HG02852 (cell line): ENCODE measurements at regions not wholly inside any gene's neighbourhood (a gene's known extent, or its start where the extent isn't known, plus 50 kb on each side); places are given as distances from the start of the nearest gene placed in this dataset.
"Not testable (repeated sequence)": the region's sequence is repeated elsewhere in the genome, so short reads cannot be mapped to it uniquely, and the experiment has no call there.

Experiments
- ATAC-seq: cut with Tn5 transposase; IDR thresholded peaks from one replicate; pipeline ENCODE4 v1.9.1; 2021; ENCODE audit warnings: mild to moderate bottlenecking, moderate library complexity; ENCODE audit not compliant: unreplicated experiment

DNA sequence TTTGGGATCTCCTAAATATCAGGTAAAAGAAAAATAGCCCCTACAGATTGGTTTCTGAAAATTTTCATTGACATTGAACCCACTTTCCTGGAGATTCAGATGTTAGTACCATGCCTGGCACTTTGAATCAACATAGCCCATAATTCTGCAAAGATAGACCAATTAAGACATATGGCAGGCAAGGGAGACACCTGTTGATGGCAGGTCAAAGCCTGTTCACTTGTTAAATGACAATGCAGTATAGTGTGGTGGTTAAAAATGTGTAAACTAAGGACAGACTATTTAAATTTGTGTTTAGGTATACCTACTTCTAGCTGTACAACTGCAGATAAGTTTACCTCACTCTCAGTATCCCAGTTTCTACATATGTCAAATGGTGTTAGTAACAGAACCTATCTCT, 178.1 kb upstream of the MMADHC start:
- ATAC-seq, result no peak

DNA sequence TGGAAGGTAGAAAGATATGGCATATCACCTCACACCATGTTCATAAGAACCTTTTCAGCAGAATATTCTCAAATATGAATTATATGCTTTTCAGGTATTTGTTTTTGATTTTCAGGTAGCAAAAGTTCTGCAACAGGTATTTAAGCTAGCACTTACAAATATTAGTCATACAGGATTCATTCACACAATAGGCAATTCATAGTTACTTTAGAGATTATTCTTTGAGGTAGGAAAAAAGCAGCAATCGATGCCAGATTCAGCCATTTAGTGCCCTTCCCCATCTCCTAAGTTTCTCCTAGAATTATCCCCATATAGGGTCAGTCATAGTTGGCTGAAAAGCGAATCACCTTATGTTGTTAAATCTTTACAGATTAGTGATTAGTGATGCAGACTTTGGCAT, 177.4 kb upstream of the MMADHC start:
- no peak for ATAC-seq

DNA sequence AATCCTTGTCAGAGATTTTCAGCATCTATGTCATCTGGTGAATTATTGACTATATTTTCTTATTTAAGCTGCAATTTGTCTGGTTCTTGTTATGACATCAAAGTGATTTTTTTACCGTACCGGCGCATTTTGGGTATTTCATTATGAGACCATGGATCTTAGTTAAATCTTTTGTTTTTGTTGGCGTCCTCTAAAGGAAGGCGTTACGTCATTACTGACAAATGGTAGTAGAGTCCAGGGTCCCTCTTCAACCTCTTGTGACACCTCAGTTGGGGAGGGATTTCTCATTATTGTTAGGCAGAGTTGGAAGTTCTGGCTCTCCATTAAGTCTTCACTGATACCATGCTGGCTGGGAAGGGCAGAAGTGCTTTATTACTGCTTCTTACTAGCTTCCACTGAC, 175.8 kb upstream of the MMADHC start:
- no peak for ATAC-seq

DNA sequence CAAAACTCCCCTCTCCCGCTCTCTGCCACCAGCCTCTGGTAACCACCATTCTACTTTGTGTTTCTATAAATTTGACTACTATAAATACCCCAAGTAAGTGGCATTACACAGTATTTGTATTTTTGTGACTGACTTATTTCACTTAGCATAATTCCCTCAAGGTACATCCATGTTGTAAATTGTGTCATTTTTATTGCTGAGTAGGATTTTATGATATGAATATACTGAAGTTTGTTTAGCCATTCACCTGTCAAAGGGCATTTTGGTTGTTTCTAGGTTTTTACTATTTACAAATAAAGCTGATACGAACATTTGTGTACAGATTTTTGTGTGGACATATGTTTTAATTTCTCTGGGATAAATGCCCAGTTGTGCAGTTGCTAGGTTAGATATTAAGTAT, 174.0 kb upstream of the MMADHC start:
- ATAC-seq, result no peak

DNA sequence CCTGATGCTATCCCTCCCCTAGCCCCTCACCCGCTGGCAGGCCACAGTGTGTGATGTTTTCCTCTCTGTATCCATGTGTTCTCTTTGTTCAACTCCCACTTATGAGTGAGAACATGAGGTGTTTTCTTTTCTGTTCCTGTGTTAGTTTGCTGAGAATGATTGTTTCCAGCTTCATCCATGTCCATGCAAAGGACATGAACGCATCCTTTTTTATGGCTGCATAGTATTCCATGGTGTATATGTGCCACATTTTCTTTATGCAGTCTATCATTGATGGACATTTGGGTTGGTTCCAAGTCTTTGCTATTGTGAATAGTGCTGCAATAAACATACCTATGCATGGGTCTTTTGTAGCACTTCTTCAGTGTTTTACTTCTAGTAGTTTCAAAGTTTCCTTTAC, 171.8 kb upstream of the MMADHC start:
- ATAC-seq, result not testable (repeated sequence)

DNA sequence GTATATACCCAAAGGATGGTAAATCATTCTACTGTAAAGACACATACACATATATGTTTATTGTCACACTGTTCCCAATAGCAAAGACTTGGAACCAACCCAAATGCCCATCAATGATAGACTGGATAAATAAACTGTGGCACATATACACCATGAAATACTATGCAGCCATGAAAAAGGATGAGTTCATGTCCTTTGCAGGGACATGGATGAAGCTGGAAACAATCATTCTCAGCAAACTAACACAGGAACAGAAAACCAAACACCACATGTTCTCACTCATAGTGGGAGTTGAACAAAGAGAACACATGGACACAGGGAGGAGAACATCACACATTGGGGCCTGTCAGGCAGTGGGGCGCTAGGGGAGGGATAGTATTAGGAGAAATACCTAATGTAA, 167.1 kb upstream of the MMADHC start:
- ATAC-seq, result not testable (repeated sequence)

DNA sequence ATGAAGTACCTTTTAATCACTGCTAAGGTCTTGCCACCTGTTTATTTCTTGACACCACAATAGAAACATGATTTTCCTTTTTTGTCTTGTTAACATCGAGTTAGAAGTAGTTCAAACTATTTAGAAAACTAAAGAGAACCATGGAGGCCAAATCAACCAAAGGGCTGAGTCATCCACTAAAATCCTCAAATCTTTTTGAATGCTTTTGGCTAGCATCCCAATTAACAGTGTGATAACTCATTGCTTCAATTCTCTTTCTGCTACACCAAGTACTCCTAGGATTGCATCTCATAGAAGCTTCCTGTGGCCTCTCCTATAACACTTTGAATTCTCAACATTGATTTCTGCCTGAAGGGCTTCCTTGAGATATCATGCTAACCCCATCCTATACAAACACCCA, 159.9 kb upstream of the MMADHC start:
- ATAC-seq, result no peak

DNA sequence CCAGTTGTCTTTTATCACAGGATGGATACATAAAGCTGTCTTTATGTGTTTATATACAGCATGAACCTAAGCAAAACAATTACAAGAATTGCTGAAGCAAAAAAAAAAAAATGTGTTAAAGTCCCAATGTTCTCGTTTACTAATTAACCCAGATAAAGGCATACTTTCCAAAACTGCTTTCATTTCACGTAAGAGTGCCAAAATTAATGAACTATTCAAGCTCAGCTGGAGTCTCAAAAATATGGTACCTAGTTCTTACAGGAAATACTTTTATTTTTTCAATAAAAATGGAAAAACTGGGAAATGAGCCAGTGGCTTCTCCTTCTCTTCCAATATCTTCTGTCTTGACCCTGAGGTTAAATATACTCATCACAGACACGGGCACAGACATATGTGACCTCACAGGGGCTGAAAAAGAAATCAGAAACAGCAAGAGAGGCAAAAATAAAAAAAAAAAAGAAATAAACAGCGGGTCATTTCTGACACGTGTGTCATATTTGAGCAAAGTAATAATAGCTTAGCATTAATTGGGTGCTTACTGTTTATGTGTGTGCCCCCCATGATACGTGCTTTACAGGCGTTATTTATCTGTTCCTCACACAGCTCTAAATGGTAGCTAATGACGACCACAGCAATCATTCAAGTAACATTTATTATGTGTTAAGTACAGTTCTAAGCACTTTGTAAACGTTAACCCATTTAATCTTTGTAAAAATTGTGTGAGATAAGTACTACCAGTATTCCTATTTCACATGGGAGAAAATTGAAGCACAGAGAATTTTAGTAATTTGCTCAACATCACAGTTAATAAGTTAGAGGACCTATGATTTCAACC, 158.0 kb upstream of the MMADHC start:
- no peak for ATAC-seq

DNA sequence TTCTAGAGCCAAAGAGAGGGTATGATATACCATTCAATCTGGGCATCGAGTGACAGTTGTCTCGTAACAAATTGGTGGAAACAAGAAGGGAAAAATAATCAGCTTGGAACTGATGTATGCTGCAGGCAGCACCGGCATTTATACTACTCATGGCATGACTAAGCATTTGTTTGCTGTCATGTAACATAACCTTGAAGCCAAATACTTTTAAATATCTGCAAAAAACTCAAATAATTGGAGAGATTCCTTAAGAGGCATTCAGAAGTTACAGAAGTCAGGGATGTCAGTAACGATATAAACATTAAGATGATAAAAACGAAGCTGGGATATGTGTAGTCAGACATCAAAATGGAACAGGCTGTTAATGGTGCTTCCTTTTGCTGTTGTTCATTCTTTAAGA, 157.3 kb upstream of the MMADHC start:
- no peak for ATAC-seq

DNA sequence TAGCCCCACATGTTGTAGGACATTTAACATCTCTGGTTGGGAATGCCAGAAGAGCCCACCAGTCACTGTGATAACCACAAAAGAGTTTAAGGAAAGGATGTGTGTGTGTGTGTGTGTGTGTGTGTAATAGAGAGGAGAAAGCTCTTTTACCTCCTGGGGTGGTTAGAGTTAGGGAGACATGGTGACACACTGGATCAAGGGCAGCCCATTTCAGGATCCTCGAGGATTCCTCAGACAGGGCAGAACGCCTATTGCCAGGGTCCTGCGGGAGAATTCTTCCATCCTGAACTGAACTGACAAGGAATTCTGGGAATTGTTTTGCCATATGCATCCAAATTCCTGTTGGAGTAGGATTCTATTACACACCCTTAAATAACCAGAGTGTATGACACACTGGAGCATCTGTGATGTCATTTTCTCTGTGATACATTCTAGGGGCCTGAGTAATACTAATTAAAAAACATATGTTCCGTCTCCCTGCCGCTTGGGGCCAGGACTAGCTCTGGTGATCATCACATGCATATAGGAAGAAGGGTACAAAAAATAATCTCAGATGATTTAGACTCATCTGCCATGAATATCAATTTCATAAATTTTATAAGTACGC, 156.4 kb upstream of the MMADHC start:
- no peak for ATAC-seq

DNA sequence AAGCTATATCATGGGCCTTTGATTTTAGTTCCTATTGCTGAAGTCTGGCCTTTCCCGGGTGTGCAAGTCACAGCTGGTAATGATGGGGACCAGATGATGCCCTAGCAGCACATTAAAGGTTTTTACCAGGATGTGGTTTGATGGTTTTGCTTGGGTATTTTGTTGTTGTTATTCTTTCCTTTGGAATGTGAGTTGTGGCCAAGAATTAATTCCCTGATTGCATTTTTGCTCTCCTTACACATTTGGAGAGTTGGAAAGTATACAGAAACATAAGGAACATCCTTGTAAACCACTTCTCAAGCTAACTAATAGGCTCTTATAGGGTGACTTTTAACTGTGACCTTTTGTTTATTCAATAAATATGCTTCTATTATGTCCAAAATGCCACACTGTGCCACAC, 154.1 kb upstream of the MMADHC start:
- no peak for ATAC-seq

DNA sequence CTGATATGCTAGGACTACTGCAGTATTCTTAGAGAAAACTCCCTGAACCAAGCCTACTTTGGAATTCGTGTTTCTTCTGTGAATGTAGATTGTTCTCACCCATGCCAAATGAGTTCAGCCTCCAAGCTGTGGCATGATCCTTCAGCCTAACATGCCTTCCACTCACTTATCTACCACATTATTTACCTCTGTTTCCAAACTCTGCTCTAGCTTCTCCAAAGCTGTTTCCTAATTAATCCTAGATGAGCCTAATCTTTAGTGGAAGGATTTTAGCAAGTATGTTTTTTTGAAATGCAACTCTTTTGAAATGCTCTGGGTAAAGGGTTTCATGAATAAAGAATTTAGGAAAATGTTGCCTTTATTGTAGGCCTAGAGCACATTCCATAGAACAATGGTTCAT, 152.9 kb upstream of the MMADHC start:
- no peak for ATAC-seq

DNA sequence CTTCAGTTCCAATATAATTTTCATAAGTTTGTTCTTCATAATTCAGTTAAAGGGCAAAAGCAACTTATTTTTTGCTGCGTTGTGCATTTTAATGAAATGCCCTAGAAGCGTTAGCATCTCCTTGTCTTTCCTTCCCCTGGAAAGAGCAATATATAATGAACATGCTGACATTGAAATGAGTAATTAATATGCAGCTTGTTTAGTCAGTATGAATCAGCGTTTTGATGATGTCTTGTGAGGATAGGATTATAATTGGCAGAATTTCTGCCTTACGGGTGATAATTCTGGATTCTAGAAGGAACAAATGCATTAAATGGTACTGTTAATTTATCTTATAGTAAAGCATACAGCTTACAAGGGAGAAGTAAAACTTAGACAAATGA, 152.3 kb upstream of the MMADHC start:
- no peak for ATAC-seq

DNA sequence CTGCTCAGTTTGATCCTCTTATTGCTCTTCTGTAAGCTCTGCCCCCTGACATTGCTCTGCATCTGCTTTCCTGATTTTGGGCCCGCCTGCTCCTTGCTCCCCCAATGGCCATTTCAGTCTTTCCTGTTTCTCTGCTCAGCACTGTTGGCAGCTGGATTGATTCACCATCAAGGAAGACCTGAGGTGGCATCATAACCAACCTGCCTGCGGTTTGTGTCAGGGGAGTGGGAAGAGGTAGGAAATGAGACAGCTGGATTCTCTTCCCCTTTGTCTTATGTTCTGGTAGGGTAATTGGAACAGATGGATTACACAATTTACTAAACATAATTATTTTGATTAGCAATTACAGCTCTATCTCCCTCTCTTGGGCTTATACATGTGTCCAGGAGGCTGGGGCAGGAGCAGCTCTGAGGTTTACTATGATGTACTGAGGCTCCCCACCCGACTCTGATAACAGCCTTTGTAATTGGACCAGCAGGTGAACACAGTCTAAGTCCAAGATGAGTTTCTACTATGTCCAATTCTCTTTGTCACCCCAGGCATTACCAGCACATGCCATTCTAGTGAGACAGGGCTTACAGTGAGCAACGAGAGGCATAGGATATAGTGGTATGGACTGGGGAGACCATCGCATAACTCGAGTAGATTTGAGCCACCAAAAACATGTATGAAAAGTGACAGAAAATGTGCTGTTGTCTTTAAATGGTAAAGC, 151.8 kb upstream of the MMADHC start:
- ATAC-seq, result no peak

DNA sequence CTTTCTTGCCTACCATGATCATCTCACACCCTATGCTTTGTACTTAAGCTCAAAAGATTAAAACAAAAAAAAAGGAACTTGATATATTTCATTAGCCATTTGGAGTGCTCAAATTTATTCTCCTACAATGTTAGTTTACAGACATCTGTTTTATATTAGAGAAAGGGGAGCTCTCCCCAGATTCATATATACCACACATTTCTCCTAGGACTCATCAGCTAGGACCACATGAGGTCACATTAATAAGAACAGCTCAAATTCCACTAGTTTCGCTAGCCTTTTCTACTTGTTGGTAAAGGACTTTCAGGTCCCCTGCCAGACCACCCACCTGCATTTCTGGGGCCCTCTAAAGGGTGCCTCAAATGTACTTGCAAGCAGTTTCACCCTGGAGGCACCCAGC, 151.2 kb upstream of the MMADHC start:
- ATAC-seq, result no peak

DNA sequence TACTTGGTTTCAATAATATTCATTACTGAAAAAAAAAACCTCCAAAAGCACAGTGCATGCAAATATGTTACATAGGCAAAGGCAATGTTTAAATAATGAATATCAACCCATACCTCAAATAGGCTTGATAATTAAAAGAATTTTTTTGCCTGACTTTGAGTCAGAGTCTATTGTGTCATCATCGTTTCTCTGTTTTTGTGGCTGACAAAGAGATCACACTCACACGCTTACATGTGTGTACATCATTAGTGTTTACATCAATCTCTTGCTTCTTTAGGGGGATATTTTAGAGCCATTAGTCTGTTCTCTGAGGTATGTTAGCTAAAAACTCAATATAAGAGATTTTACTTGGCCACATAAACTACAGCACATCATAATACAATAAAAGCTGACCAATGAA, 150.3 kb upstream of the MMADHC start:
- ATAC-seq, result no peak

DNA sequence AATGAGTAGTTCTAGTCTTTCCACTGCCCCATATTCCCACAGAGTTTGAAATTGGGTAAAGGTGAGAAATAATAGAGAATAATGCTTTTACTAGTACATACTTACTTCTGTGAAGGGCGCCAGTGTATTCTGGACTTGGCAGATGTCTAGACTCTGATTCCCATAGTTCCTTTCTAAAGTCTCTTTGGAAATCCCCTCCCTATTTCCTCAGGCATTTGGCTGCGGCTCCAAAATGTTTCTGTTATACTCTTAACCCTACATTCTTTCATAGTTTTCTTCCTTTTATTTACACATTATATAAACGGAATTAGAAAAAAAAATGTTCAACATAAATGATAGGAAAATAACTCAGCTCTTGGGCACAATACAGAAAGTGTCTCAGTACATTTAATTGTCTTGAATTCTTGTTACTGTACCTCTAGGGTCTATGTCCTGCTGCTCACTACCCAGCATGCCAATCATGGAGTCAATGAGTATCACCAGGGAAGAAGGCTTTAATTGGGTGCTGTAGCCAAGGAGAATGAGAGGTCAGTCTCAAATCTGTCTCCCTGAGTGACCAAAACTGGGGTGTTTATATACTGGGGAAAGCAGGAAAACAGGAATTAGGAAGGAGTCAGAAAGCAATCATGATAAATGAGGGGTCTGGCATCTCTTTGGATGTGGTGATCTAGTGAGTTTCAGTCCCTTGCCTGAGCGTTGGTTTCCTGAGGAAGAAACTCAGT, 147.8 kb upstream of the MMADHC start:
- ATAC-seq, result no peak

DNA sequence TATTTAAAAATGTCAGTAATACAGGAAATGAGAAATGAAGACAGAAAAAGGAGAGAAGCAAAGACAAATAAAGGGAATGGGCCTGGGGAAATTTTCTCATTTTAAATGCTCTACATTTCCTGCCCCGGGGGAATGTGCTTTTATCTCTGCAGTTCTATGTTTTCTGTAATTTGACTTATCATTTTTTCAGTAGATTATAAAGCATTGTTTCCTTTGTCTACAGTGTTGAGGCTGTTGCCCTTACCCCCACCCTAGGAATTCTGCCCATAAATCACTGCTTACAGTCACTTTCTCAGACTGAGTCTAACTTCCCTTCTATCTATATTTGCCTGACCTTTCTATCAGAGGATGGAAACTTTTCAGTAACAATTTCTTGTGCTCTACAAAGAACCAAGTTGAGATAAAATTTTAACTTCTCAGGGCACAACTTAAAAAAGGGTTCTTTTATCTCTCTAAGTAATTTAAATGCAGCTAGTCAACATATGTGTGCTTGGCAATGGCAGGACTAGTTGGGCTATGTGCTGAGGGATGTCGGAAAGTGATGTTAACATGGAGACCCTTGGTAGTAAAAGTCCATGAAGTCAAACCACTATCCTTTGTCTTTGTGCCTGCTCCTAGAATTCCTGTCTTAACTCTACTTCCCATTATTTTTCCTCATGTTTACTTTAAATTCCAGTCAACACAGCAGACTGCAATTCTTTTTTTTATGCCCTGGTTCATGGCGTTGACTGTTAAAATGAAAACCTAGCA, 146.5 kb upstream of the MMADHC start:
- ATAC-seq, result no peak

DNA sequence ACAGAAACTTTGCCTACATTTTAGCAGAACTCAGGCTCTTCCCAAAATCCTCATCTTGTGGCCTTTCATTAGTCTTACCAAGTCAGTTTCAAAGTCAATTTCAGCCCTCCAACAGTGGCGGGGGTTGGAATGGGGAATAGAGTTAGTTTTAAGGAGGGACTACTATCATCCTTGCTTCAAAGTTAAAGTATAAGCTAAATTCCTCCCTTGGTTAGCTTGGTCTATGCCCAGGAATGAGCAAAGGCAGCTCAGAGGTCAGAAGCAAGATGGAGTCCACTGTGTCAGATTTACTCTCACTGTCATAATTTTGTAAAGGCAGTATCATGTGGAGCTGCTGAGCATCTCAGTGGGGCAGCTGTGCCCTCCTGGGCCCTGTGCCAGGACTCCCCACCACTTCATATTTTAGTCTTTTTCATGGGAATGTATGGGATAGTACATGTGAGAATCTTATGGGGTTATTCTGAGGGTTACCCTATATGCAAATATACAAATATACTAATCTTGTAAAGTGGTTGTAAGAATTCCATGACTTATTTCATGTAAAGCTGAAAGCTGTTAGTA, 145.2 kb upstream of the MMADHC start:
- ATAC-seq, result no peak

DNA sequence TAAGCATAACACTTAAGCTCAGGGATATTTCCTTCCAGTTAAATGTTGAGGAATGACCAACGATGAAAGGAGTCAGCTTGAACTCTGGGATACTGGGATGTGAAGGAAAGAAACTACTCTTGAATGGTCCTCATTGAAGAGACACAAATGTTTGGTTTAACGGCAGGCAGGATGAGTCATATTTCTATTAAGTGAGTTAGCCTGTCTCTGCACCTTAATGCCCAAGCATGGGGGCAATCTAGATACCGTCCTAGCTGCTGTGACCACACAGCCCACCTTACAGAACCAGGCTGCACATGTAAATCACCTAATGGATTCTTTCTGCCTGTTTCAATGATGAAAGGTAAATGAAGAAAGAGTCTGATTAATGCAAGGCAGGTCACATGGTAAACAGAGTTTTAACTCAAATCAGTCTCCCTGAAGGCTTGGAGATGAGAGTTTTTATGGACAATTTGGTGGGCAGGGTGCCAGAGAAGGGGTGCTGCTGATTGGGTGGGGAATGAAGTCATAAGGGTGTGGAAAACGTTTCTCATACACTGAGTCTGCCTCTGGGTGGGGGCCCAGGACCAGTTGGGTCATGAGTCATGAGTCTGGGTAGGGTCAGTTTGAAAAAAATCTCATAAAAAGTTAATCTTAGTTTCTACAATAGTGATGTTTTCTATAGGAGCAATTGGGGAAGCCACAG, 144.6 kb upstream of the MMADHC start:
- ATAC-seq, result no peak
